AG04450 (cell line): ENCODE measurements at regions not wholly inside any gene's neighbourhood (a gene's known extent, or its start where the extent isn't known, plus 50 kb on each side); places are given as distances from the start of the nearest gene placed in this dataset.

Experiments
- CTCF ChIA-PET: fragments of 300-600, 350-600 bp; formaldehyde crosslinking; extraction: SDS; loops from one replicate; lab custom pipeline; 2022; ENCODE audit warnings: antibody characterized with exemption, inconsistent platforms; lab: Charles Lee
- POLR2A ChIA-PET: fragments of 350-600 bp; formaldehyde crosslinking; extraction: SDS; loops from one replicate; lab custom pipeline; 2021; ENCODE audit warnings: antibody characterized with exemption, inconsistent platforms; lab: Yijun Ruan, JAX
- DNase-seq: peaks from one replicate; pipeline ENCODE4 v3.0.0-alpha.2; 2011; ENCODE audit warnings: low read depth, low spot score
- H3K27ac ChIP-seq: one replicate; pipeline ENCODE4 v1.5.1; 2012; ENCODE audit warnings: low read depth, low read length, control low read depth
- H3K27me3 ChIP-seq: one replicate; pipeline ENCODE4 v1.6.0; 2012; ENCODE audit warnings: low read length; ENCODE audit not compliant: control insufficient read depth, insufficient read depth
- H3K4me3 ChIP-seq: 2 replicates; pipeline ENCODE4 v1.5.1; 2011; ENCODE audit warnings: mild to moderate bottlenecking, low read depth, low read length, control low read depth
- H3K9me3 ChIP-seq: 2 replicates; pipeline ENCODE4 v1.5.1; 2012; ENCODE audit warnings: low read length; ENCODE audit not compliant: control insufficient read depth, insufficient read depth
- TF ChIP-seq, protein P1 (sequence below): IDR thresholded peaks from 2 replicates; pipeline ENCODE4 v1.5.1; 2011; ENCODE audit warnings: low read depth, low read length, control low read depth, inconsistent platforms

DNA sequence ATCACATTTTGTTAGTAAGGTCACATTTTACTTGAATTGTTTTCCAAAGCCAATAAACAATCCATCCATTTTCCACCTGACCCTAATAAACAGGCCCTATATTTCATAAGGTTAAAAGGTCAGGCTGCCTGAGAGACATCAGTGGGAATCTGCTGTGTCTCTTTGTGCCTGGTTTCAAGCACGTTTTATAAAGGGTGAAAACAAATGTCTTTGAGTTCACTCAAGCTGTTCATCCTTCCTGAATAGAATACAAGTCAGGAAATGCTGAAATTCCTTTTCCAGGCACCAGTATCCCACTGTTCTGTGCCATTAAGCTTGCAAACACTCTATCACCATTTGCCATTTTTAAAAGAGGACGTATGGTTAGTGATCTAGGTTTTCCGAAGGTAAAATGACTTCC is 67.5 kb upstream of the SPATA13 start:
- H3K27me3 ChIP-seq, result no peaks in the 10 kb centered on the region
- H3K4me3 ChIP-seq, result no peak overlapping the region
- POLR2A ChIA-PET, result no interaction called here
- H3K9me3 ChIP-seq, result no peaks in the 10 kb centered on the region
- CTCF ChIA-PET, result no interaction called here
- TF ChIP-seq, protein P1, sequence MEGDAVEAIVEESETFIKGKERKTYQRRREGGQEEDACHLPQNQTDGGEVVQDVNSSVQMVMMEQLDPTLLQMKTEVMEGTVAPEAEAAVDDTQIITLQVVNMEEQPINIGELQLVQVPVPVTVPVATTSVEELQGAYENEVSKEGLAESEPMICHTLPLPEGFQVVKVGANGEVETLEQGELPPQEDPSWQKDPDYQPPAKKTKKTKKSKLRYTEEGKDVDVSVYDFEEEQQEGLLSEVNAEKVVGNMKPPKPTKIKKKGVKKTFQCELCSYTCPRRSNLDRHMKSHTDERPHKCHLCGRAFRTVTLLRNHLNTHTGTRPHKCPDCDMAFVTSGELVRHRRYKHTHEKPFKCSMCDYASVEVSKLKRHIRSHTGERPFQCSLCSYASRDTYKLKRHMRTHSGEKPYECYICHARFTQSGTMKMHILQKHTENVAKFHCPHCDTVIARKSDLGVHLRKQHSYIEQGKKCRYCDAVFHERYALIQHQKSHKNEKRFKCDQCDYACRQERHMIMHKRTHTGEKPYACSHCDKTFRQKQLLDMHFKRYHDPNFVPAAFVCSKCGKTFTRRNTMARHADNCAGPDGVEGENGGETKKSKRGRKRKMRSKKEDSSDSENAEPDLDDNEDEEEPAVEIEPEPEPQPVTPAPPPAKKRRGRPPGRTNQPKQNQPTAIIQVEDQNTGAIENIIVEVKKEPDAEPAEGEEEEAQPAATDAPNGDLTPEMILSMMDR, result no peak
- no peak for DNase-seq
- H3K27ac ChIP-seq, result no peak overlapping the region

DNA sequence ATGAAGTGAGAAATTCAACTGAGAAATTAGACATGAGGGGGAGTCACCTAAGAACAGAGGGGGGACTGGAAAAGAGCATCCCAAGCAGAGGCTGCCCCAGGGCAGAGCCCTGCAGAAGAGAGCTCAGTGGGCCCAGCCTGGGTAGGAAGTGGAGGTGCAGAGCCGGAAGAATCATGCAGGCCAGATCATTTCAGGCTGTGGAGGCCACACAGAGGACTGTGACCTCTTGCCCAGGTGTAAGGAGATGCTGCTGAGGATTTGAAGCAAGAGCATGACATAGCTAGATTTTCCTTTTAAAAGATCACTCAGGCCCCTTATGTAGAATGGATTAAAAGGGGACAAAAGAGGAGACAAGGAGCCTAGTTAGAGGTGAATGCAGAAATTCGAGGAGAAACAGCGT is 63.9 kb upstream of the SPATA13 start:
- TF ChIP-seq, protein P1, result no peak
- no peak for DNase-seq
- ChIA-PET CTCF (no interaction called here), POLR2A (no interaction called here)
- no peaks in the 10 kb centered on the region for H3K9me3 ChIP-seq
- no peaks in the 10 kb centered on the region for H3K27me3 ChIP-seq
- H3K4me3 ChIP-seq, result no peak overlapping the region
- no peak overlapping the region for H3K27ac ChIP-seq

DNA sequence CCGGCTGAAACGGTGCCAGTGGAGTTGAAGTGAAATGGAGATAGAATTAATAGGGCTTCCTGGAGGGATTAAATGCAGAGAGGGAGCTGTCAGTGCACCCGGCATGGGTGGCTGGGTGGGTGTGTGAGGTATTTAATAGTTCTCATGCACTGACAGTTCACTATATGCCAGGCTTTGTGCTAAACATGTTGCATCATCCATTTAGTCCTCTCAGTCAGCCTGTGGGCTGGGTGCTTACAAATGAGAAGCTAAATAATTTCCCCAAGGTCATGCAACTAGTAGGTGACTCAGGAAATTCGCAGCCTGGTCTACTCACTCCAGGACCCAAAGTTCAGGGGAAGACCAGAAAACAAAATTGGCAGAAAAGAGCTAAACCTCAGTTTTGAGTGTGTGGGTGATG is 63.5 kb upstream of the SPATA13 start:
- Histone ChIP-seq H3K4me3 (no peak overlapping the region), H3K9me3 (no peaks in the 10 kb centered on the region), H3K27ac (no peak overlapping the region), H3K27me3 (no peaks in the 10 kb centered on the region)
- peak; percentile 16 for DNase-seq
- ChIA-PET CTCF (no interaction called here), POLR2A (no interaction called here)
- TF ChIP-seq, protein P1, result no peak

DNA sequence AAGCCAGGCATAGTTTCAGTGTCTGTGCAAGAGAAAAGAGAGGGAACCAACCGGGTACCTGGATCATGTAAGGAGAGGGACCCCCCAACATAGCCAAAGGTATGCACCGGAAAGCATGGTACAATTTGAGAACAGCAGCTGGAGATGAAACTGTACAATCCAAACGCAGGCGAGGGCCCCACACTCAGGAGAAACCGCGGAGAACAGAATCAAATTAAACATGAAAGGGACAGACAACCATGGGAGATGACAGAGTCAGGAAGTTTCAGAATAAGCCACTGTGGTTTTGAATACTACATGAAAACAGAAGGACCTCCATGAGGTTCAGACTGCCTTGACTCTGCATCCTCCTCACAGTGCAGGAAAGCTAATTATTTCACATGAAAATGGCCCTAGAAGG is 62.9 kb upstream of the SPATA13 start:
- ChIA-PET POLR2A (interaction anchor here (0.6 kb wide), 1 partner anchor 54 kb away, joined by 3 read pairs; no protein-coding TSS in a partner anchor), CTCF (no interaction called here)
- no peak for DNase-seq
- H3K27ac ChIP-seq, result no peak overlapping the region
- no peak overlapping the region for H3K4me3 ChIP-seq
- TF ChIP-seq, protein P1, result no peak
- no peaks in the 10 kb centered on the region for H3K9me3 ChIP-seq
- no peaks in the 10 kb centered on the region for H3K27me3 ChIP-seq

DNA sequence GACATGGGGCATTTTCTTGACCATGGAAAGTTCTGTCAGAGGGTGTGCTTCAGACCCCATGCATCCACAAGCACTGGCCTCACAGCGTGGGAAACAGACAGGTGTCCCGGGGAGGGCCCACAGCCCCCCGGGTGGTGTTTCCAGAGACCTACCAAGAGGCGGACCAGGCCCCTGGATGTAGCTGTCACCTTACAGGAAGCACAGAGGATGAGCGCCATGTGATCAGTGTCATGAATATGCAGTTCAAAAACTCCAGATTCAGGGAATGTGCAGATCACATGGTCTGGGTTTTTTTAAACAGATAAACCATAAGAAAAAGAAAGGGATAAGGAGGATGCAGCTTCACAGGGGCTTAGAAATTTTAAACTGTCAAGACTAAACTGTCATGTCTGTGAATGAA is 61.0 kb upstream of the SPATA13 start:
- ChIA-PET POLR2A (no interaction called here), CTCF (interaction anchor here (1.5 kb wide), 1 partner anchor 138 kb away, joined by 4 read pairs; no protein-coding TSS in a partner anchor)
- Histone ChIP-seq H3K4me3 (no peak overlapping the region), H3K27ac (no peak overlapping the region), H3K9me3 (no peaks in the 10 kb centered on the region), H3K27me3 (no peaks in the 10 kb centered on the region)
- no peak for DNase-seq
- TF ChIP-seq, protein P1, result no peak
